ENCODE measurements at regions not wholly inside any gene's neighbourhood (a gene's known extent, or its start where the extent isn't known, plus 50 kb on each side); places are given as distances from the start of the nearest gene placed in this dataset.

DNA sequence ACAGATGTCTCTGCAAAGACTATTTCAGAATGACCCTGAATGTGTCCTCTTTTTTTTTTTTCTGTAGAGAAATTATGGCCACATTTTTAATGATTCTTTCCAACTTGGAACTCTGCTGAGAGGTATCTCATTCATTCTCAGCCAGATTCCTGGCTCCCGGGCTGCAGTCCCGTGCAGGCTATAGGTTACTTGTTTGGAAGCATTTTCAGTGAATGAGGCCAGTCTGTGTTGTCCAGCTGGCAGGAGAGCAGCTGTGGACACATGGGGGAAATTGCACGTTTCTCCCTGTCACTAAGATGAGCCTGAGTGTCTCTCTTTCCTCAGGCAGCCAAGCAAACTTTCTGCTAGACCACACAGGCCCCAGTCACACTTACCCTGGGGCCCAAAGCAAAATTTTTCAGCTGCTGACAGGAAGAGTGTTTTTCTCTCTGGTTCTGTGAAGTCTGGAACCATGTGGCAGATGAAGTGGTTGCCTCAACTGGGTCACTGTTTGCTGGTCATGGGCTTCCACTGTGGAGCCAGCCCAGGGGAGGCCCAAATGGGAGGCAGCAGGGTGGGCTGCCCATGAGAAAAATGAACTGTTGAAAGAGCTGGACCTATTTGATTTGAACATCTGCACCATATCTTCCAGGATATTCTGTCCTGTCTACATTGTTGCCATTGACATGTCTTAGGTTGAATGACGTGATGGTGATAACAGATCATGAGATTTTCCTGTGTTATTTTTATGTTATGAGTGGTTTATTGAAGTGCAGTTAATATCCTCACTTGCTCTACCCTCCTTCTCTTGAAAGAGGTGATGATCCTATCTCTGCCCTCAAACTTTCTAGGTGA lies 431.2 kb downstream of the LPIN1 start:
- no peaks in the 10 kb centered on the region for H3K9me3 ChIP-seq (ENCODE audit: severe bottlenecking)
- DNase-seq (ENCODE audit: low spot score), result no peak
- ATAC-seq (ENCODE audit: low read depth), result no peak
- no peak overlapping the region for H3K4me3 ChIP-seq (ENCODE audit: severe bottlenecking)
- no peaks in the 10 kb centered on the region for H3K27me3 ChIP-seq (ENCODE audit: insufficient read depth, poor library complexity, severe bottlenecking)
- H3K4me1 ChIP-seq (ENCODE audit: insufficient read depth, poor library complexity, severe bottlenecking), result peaks cover 8% of the 10 kb centered on the region
- H3K27ac ChIP-seq (ENCODE audit: poor library complexity, severe bottlenecking), result no peak overlapping the region
- TF ChIP-seq, protein P1, sequence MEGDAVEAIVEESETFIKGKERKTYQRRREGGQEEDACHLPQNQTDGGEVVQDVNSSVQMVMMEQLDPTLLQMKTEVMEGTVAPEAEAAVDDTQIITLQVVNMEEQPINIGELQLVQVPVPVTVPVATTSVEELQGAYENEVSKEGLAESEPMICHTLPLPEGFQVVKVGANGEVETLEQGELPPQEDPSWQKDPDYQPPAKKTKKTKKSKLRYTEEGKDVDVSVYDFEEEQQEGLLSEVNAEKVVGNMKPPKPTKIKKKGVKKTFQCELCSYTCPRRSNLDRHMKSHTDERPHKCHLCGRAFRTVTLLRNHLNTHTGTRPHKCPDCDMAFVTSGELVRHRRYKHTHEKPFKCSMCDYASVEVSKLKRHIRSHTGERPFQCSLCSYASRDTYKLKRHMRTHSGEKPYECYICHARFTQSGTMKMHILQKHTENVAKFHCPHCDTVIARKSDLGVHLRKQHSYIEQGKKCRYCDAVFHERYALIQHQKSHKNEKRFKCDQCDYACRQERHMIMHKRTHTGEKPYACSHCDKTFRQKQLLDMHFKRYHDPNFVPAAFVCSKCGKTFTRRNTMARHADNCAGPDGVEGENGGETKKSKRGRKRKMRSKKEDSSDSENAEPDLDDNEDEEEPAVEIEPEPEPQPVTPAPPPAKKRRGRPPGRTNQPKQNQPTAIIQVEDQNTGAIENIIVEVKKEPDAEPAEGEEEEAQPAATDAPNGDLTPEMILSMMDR (IDR thresholded peaks at IDR 0.05; ENCODE audit: poor library complexity, severe bottlenecking), result no peak
- H3K36me3 ChIP-seq (ENCODE audit: low read depth), result no peaks in the 10 kb centered on the region

GRCh38 chr2:12178289-12179080 lies 432.1 kb downstream of the LPIN1 start:
- Histone ChIP-seq H3K4me1 (ENCODE audit: insufficient read depth, poor library complexity, severe bottlenecking) (peaks cover 8% of the 10 kb centered on the region), H3K36me3 (ENCODE audit: low read depth) (no peaks in the 10 kb centered on the region), H3K27ac (ENCODE audit: poor library complexity, severe bottlenecking) (no peak overlapping the region), H3K9me3 (ENCODE audit: severe bottlenecking) (no peaks in the 10 kb centered on the region), H3K27me3 (ENCODE audit: insufficient read depth, poor library complexity, severe bottlenecking) (no peaks in the 10 kb centered on the region), H3K4me3 (ENCODE audit: severe bottlenecking) (no peak overlapping the region)
- TF ChIP-seq, protein P1 (IDR thresholded peaks at IDR 0.05; ENCODE audit: poor library complexity, severe bottlenecking), result no peak
- ATAC-seq (ENCODE audit: low read depth) (no peak), DNase-seq (ENCODE audit: low spot score) (no peak)

- Histone ChIP-seq H3K27me3 (ENCODE audit: insufficient read depth, poor library complexity, severe bottlenecking) (no peaks in the 10 kb centered on the region), H3K4me3 (ENCODE audit: severe bottlenecking) (no peak overlapping the region), H3K9me3 (ENCODE audit: severe bottlenecking) (no peaks in the 10 kb centered on the region), H3K27ac (ENCODE audit: poor library complexity, severe bottlenecking) (no peak overlapping the region), H3K36me3 (ENCODE audit: low read depth) (no peaks in the 10 kb centered on the region), H3K4me1 (ENCODE audit: insufficient read depth, poor library complexity, severe bottlenecking) (peaks cover 8% of the 10 kb centered on the region)
- no peak for ATAC-seq (ENCODE audit: low read depth)
- DNase-seq (ENCODE audit: low spot score), result no peak
- TF ChIP-seq, protein P1 (IDR thresholded peaks at IDR 0.05; ENCODE audit: poor library complexity, severe bottlenecking), result no peak
Measured at GRCh38 chr2:12180031-12180430, 433.6 kb downstream of the LPIN1 start.

- DNase-seq (ENCODE audit: low spot score) (no peak), ATAC-seq (ENCODE audit: low read depth) (no peak)
- Histone ChIP-seq H3K9me3 (ENCODE audit: severe bottlenecking) (no peaks in the 10 kb centered on the region), H3K36me3 (ENCODE audit: low read depth) (no peaks in the 10 kb centered on the region), H3K27me3 (ENCODE audit: insufficient read depth, poor library complexity, severe bottlenecking) (no peaks in the 10 kb centered on the region), H3K4me1 (ENCODE audit: insufficient read depth, poor library complexity, severe bottlenecking) (no peaks in the 10 kb centered on the region), H3K4me3 (ENCODE audit: severe bottlenecking) (no peak overlapping the region), H3K27ac (ENCODE audit: poor library complexity, severe bottlenecking) (no peak overlapping the region)
- TF ChIP-seq, protein P1 (IDR thresholded peaks at IDR 0.05; ENCODE audit: poor library complexity, severe bottlenecking), result no peak
Measured at GRCh38 chr2:12183032-12183645, 436.7 kb downstream of the LPIN1 start.
